KOPT-K1 (cell line): ENCODE measurements at regions not wholly inside any gene's neighbourhood (a gene's known extent, or its start where the extent isn't known, plus 50 kb on each side); places are given as distances from the start of the nearest gene placed in this dataset.
"Not testable (repeated sequence)": the region's sequence is repeated elsewhere in the genome, so short reads cannot be mapped to it uniquely, and the experiment has no call there.

Source experiments
- H3K27ac ChIP-seq: fragments of 200-600 bp; sonication (generic); 2 replicates; pipeline ENCODE4 v1.5.1; 2016; ENCODE audit warnings: antibody characterized with exemption, mild to moderate bottlenecking, low read depth, low read length; ENCODE audit not compliant: poor library complexity, severe bottlenecking
- H3K36me3 ChIP-seq: fragments of 200-600 bp; sonication (generic); 2 replicates; pipeline ENCODE4 v1.5.1; 2017; ENCODE audit warnings: antibody characterized with exemption, mild to moderate bottlenecking, low read length, moderate library complexity; ENCODE audit not compliant: insufficient read depth
- H3K9me3 ChIP-seq: fragments of 200-600 bp; sonication (generic); 2 replicates; pipeline ENCODE4 v1.5.1; 2017; ENCODE audit warnings: antibody characterized with exemption, low read length, mild to moderate bottlenecking; ENCODE audit not compliant: insufficient read depth, poor library complexity, severe bottlenecking

DNA sequence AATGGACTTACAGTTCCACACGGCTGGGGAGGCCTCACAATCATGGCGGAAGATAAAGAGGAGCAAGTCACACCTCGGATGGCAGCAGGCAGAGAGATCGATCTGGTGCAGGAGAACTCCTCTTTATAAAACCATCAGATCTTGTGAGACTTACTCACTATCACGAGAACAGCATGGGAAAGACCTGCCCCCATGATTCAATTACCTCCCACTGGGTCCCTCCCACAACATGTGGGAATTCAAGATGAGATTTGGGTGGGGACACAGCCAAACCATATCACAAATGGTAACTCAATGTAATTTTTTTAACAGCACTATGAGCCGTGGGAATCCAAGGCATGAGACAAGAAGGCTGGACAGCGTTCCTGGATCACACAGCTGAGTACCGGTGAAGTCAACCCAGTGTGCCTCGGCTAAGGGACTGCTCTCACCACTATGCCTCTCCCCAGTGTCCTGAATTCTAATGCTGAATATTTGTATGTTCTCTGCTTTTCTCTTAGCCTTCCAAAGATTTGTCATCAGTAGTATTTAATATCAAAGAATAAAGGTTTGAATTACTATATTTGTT is 84.3 kb downstream of the IRS2 start:
- not testable (repeated sequence) for H3K27ac ChIP-seq

DNA sequence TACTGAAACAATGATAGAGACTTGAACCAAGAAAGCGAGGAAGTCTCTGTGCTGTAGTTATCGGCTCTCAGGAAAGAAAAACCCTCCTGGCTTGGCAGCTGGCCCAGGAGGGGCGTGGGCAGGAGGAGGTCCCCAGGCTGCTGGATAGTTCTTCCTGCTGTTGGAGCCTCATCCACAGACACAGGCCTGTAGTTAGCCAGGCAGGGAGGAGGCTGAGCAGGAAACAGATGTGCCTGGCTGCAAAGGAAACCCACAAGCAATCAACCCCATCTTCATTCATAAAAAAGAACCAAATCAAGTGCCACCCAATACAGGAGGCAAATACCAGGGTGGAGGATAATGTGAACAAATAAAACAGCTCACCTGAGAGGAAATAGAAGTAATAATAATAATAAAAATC is 86.2 kb downstream of the IRS2 start:
- Histone ChIP-seq H3K27ac (peak overlapping the region; percentile 3), H3K9me3 (no peaks in the 10 kb centered on the region), H3K36me3 (no peaks in the 10 kb centered on the region)

More for the DNA sequence above, 84.3 kb downstream of the IRS2 start:
- H3K9me3 ChIP-seq, H3K36me3 ChIP-seq: not testable (repeated sequence)

DNA sequence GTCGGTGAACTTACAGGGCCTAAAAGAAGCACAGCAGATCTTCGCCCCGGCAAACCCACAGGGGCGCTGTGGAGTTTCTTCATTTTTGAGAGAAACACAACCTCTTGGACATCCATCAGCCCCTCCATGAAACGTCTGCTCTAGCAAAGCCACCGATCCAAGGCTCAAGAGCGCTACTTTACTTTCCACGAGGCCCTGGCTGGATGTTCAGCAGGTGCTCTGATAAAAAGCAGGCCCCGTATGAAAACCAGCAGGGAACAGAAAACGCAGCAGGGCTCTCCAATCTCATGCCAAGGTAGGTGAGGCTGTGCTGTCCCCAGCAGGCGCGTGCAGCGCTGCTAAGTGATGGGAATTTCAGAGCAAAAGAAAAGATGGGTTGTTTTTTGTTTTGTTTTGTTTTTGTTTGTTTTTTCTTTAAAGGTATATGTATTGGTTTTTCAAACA is 86.7 kb downstream of the IRS2 start:
- Histone ChIP-seq H3K27ac (peak overlapping the region; percentile 3), H3K36me3 (no peaks in the 10 kb centered on the region), H3K9me3 (no peaks in the 10 kb centered on the region)

DNA sequence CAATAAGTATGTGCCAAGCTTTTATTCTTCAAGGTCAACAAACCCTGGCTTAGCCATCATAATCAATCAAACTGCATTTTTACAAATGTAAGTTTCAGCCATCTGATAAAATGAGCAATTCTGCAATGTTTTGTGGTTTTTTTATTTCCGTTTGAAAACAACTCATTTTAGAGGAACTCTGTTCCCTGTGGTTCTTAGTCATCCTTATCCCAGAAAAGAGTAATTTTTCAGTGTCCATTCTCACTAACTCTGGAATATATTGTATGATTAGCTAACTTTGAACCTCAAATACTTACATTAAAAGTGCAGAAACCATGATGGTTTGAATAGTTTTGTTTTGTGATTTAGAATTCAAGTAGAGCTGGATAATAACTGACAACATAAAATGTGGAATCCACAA is 87.6 kb downstream of the IRS2 start:
- H3K36me3 ChIP-seq: no peaks in the 10 kb centered on the region
- H3K9me3 ChIP-seq: no peaks in the 10 kb centered on the region
- no peak overlapping the region for H3K27ac ChIP-seq

DNA sequence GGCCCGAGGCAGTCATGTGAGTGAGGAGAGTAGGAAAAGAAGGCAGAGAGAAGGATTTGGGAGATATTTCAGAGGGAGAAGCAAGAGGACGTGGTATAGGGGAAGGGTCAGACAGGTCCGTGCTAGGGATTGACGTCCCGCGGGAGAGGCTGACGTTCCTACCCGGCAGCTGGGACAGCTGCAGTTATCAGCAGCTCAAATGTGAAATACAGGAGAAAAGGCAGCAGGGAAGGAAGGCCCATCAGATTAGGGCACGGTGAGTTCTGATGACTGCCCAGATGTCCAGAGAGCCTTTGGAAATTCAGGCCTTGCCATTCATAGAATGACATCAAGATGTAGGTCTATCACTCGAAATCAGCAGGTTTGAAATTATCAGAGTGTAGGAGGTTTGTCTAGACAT is 88.4 kb downstream of the IRS2 start:
- Histone ChIP-seq H3K27ac (no peak overlapping the region), H3K36me3 (no peaks in the 10 kb centered on the region), H3K9me3 (no peaks in the 10 kb centered on the region)

DNA sequence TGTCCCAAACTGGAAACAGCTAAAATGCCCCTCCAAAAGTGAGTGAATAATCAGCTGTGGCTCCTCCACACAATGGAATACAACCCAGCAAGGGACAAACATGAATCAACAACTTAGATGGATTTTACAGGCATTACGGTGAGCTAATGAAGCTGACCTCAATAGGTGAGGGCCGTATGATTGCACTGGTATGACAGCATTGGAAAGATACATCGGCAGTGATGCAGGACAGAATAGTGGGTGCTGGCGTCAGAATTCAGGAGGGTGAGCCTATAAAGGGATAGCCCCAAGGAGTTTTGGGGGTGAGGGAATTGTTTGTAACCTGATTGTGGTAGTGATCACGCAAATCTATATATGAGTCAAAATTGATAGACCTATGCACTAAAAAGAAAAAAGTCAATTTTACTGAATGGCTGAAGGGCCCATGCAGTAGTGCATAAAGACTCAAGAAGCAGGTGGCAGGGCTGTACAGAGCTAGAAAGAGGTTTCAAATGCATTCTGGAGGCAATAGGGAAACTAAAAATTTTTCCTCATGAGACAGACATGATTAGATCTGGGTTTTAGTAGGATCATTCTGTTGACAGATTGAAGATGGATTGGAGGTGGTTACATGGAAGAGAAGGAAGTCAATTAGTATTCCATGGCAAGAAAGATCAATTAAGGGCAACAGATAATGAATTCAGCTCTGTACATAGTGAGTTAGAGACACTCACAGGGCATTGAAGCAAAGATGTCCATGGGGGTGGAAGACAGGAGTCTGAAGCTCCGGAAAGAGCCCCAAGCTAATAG is 90.8 kb downstream of the IRS2 start:
- no peak overlapping the region for H3K27ac ChIP-seq
- H3K36me3 ChIP-seq: no peaks in the 10 kb centered on the region
- no peaks in the 10 kb centered on the region for H3K9me3 ChIP-seq

DNA sequence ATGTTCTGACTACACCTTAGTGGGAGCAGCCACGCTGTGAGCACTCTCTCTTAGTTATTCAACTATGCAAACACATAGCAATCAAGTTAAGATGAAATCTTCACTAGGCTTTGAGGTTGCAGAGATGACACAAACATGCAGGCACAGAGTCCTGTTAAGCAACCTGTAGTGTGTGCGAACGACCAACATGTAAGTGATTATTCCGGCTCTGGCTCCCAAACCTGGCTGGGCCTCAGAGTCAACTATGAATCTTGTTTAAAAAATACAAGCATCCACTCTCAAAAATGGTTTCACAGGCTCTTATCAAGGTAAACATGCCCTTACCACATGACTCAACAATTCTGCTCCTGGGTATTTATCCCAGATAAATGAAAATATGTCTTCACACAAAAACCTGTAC is 91.4 kb downstream of the IRS2 start:
- H3K36me3 ChIP-seq: no peaks in the 10 kb centered on the region
- H3K9me3 ChIP-seq: no peaks in the 10 kb centered on the region
- no peak overlapping the region for H3K27ac ChIP-seq

DNA sequence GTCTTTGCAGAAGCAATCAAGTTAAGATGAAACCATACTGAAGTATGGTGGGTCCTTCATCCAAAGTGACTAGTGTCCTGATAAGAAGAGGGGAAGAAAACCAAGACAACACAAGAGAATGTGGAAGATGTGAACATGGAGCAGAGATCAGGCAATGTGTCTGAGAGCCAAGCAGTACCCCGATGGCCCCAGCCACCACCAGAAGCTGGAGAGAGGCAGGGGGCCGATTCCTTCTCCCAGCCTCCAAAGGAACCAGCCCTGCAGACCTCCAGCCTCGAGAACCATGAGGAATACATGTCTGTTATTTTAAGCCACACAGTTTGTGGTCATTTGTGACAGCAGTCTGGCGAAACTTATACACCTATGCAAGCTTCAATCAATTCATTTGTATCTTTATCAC is 93.2 kb downstream of the IRS2 start:
- no peak overlapping the region for H3K27ac ChIP-seq
- no peaks in the 10 kb centered on the region for H3K36me3 ChIP-seq
- H3K9me3 ChIP-seq: no peaks in the 10 kb centered on the region

DNA sequence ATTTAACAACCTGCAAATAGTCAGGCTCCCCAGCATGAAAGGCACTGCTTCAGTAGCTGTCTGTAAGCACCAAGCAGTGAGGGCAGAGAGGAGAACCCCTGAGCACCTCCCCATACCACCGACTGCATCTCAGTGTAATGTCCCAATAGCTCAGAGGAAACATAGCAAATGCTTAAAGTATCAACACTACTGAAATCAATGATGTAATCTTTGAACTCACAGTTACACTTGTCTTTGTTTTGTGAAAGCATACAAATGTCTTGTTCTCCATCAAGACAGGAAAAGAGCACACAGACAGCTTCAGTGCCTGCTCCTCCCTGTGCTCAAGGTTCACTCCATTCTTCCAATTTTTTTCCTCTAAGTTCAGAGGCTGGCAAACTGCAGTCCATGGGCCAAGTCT is 94.7 kb downstream of the IRS2 start:
- Histone ChIP-seq H3K36me3 (no peaks in the 10 kb centered on the region), H3K9me3 (no peaks in the 10 kb centered on the region), H3K27ac (no peak overlapping the region)

DNA sequence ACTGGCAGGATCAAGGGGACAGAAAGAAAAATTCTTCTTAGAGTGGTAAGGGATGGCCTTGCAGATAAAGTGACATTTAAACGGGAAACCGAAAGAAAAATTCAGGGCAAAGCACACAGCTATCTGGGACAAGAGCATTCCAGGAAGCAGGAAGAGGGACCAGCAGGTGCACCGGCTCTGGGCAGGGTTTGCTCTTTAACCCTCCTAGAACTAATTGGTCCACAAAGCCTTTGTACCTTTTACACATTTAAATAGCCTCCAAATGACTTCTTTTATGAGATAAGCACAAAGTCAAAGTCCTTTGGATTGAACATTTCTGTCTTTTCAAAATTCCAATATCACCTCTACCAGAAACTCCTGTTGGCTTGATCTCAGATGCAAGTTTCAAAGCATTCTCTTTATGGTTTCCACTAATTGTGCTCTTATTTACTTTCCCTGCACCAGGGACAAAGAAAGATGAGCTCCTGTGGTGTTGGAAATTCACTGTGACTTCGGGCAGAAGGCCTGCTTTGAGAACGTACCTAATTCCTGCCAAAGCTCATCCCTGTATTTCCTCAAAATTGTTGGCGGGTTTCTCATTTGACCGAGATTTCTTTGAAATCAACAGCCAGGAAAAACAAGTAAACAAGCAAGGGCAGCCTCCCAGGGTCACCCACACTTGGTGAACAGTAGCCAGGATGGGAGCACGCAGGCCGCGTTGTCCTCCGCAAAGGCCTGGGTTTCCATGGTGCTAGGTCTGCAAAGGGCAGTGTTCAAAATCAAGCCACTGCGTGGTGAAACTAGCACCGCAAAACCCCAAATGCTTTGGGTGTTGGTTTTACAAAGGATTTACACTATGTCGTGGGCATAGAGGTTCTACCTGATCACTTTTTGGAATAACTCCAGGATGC is 98.6 kb downstream of the IRS2 start:
- Histone ChIP-seq H3K27ac (no peak overlapping the region), H3K9me3 (no peaks in the 10 kb centered on the region), H3K36me3 (no peaks in the 10 kb centered on the region)

DNA sequence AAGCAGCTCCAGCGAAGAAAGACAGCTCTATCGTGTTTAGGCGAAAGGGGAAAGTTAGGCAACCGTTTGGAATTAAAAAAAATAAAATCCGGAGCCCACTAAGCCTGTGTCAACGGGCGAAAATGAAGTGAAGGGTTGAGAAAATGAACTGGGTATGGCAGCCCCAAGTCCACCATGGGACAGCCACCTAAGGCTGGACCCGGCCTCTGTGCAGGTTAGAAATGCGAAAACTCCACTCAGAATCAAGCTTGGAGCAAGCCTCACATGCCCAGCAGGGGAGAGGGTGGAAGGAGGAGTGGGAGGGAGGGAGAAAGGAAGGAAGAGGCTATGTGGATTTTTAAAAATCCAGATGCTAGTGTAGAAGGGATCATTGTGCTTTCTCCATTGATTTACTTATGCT is 101.2 kb downstream of the IRS2 start:
- H3K27ac ChIP-seq: no peak overlapping the region
- no peaks in the 10 kb centered on the region for H3K36me3 ChIP-seq
- H3K9me3 ChIP-seq: no peaks in the 10 kb centered on the region

DNA sequence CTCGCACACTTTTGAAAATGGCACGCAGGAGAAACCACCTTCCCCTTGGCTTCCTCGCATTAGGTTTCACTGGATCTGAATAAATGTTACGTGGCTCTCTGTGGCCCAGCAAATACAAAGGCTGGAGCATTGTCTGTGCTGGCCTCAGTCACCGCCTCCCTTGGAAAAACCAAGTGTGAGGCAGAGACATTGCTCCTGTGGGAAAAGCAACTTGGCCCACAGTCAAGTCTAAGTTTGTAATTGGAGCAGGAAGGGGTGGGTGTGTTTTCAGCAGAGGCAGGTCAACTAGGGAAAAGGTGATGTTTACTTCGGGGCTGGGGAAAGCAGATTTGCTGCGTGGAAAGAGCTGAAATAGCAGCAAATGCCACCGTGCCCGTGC is 101.6 kb downstream of the IRS2 start:
- Histone ChIP-seq H3K27ac (no peak overlapping the region), H3K9me3 (no peaks in the 10 kb centered on the region)

DNA sequence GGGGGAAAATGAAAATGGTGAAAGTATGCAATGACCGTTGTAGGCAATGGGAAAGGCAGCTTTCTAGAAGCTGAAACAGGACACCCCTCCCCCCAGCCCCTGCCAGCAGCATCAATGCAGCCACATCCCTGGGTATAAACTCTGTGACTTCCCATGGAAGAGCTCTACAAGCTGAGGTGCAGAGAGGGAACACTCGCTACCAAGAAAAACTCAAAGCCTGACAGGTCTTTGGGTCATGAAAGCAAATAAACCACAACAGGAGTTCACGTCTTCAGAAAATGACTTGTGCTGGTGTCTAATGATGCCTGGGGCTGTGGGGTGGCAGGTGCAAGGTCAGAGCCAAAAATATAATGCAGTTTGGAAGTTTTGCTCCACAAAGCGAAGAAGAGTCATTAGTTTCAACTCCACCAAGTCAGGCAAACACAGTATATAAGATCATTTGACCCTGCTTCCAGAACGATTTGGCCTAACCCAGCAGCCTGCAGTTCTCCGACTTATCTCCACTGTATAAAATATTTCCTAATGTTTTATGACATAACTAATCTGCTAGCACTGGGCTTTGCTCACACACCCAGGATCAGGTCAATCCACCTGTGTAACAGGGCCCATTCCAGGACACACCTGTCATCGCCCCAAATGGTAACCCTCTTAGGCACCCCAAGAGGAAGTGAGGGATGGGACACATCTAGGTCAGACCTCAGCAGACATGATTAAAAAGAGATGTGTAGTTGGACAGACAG is 102.1 kb downstream of the IRS2 start:
- H3K36me3 ChIP-seq: no peaks in the 10 kb centered on the region
- H3K9me3 ChIP-seq: no peaks in the 10 kb centered on the region
- no peak overlapping the region for H3K27ac ChIP-seq

More for the DNA sequence above, 101.6 kb downstream of the IRS2 start:
- no peaks in the 10 kb centered on the region for H3K36me3 ChIP-seq

DNA sequence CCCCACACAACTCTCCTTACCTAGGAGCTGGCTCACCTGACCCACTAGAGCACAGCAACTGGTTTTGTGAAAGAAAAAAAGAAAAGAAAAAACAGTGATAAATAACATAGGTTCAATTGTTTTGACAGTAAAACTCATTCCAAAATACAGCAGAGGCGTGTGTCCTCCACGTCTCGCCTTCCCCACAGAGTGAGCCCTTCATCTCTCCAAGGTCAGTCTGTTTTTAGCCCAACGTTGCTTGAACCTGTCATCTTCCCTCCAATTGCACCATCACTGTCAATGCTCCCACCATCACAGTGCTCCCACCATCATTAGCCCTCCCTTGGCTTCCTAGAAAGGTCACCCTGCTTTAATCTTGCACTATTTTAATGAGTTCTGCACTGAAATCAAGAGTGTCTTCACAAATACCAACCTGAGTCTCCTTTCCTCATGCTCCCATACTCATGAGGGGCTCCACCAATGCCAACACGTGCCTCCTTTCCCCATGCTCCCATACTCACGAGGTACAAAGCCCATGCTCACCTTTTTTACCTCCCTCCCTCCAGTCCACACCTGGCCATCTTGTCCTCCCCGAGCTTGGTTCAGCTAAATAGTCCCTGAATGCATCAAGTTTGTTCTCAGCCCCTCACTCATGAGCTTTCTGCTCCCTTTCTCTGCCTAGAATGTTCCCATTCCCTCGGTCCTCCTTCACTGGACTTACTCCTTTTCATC is 103.7 kb downstream of the IRS2 start:
- Histone ChIP-seq H3K9me3 (no peaks in the 10 kb centered on the region), H3K27ac (no peak overlapping the region), H3K36me3 (no peaks in the 10 kb centered on the region)
